H1 (cell line): ENCODE measurements at regions not wholly inside any gene's neighbourhood (a gene's known extent, or its start where the extent isn't known, plus 50 kb on each side); places are given as distances from the start of the nearest gene placed in this dataset.

Experiments
- CTCF ChIA-PET: fragments of 300-600 bp; sonication (Branson Sonifier 250); formaldehyde crosslinking; loops from one replicate; lab custom pipeline; 2021; ENCODE audit not compliant: partially characterized antibody; lab: Charles Lee
- POLR2A ChIA-PET: fragments of 300-600 bp; sonication (Branson Sonifier 250); formaldehyde crosslinking; loops from one replicate; lab custom pipeline; 2021; ENCODE audit warnings: inconsistent platforms; ENCODE audit not compliant: partially characterized antibody; lab: Charles Lee
- DNase-seq, 2 experiments: peaks; one replicate each; pipeline versions ENCODE4 v3.0.0 to v3.0.0-alpha.2; 2010 to 2022; ENCODE audit warnings: low spot score in 2 of 2, low read depth in 1 of 2, mixed read lengths in 1 of 2
- FAIRE-seq: peaks from 2 replicates; lab custom pipeline; 2011; peaks lifted over from hg19 to GRCh38; lab: Jason Lieb, UNC
- H2AFZ ChIP-seq: 2 replicates; pipeline ENCODE4 v1.8.1; 2012; ENCODE audit warnings: low read length, inconsistent platforms
- H2AK5ac ChIP-seq: 2 replicates; pipeline ENCODE4 v1.6.1; 2013; ENCODE audit warnings: low read depth, low read length
- H2BK120ac ChIP-seq: replicated peaks from 2 replicates; pipeline ENCODE3; 2013; ENCODE audit warnings: low read depth, low read length, inconsistent platforms
- H2BK12ac ChIP-seq: 2 replicates; pipeline ENCODE4 v1.6.1; 2013; ENCODE audit warnings: low read depth, low read length
- H2BK15ac ChIP-seq: 2 replicates; pipeline ENCODE4 v1.6.1; 2013; ENCODE audit warnings: low read length
- H2BK20ac ChIP-seq: 2 replicates; pipeline ENCODE4 v1.6.1; 2013; ENCODE audit warnings: low read length
- H2BK5ac ChIP-seq: 2 replicates; pipeline ENCODE4 v1.6.1; 2013; ENCODE audit warnings: low read depth, low read length
- H3K14ac ChIP-seq: 2 replicates; pipeline ENCODE4 v1.6.1; 2013; ENCODE audit warnings: inconsistent platforms; ENCODE audit not compliant: insufficient read length
- H3K18ac ChIP-seq: 2 replicates; pipeline ENCODE4 v1.6.1; 2013; ENCODE audit warnings: low read length; ENCODE audit errors: extremely low read depth
- H3K23ac ChIP-seq: 2 replicates; pipeline ENCODE4 v1.6.1; 2013; ENCODE audit warnings: inconsistent platforms; ENCODE audit not compliant: insufficient read length
- H3K23me2 ChIP-seq: 2 replicates; pipeline ENCODE4 v1.6.1; 2013; ENCODE audit warnings: low read depth, low read length
- H3K27ac ChIP-seq: 2 replicates; pipeline ENCODE4 v1.6.1; 2011; ENCODE audit warnings: low read depth, low read length, inconsistent platforms
- H3K27me3 ChIP-seq, 4 experiments: replicated peaks in 1 of 4; 1 replicate in 1 of 4; 2 replicates in 3 of 4; pipeline versions ENCODE4 v1.6.1 to v1.8.1; 2011 to 2013; ENCODE audit warnings: low read length in 3 of 4, mild to moderate bottlenecking in 3 of 4, inconsistent platforms in 2 of 4, mixed read lengths in 2 of 4, moderate library complexity in 1 of 4; ENCODE audit not compliant: control insufficient read depth in 3 of 4, insufficient read depth in 3 of 4; ENCODE audit errors: extremely low read depth in 1 of 4
- H3K36me3 ChIP-seq, 4 experiments: 2 replicates each; pipeline versions ENCODE4 v1.6.1 to v1.8.1; 2011 to 2013; ENCODE audit warnings: mild to moderate bottlenecking in 4 of 4, low read length in 3 of 4, moderate library complexity in 2 of 4, control low read depth in 1 of 4, inconsistent platforms in 1 of 4; ENCODE audit not compliant: insufficient read depth in 4 of 4, control insufficient read depth in 2 of 4
- H3K4ac ChIP-seq: replicated peaks from 2 replicates; pipeline ENCODE3; 2013; ENCODE audit warnings: low read length, low read depth, mixed read lengths, inconsistent platforms; ENCODE audit not compliant: insufficient read length
- H3K4me1 ChIP-seq, 4 experiments: replicated peaks in 1 of 4; 1 replicate in 1 of 4; 2 replicates in 3 of 4; pipeline versions ENCODE4 v1.6.1 to v1.8.1; 2011 to 2013; ENCODE audit warnings: low read length in 3 of 4, inconsistent platforms in 2 of 4, mixed read lengths in 1 of 4; ENCODE audit not compliant: insufficient read depth in 4 of 4, control insufficient read depth in 3 of 4
- H3K4me2 ChIP-seq, 2 experiments: 2 replicates each; pipeline versions ENCODE4 v1.6.1 to v1.8.1; 2011 to 2013; ENCODE audit warnings: low read depth in 2 of 2, low read length in 2 of 2, control low read depth in 1 of 2, inconsistent platforms in 1 of 2, mild to moderate bottlenecking in 1 of 2; ENCODE audit not compliant: insufficient read depth in 1 of 2
- H3K4me3 ChIP-seq, 4 experiments: fragments of 200-600, 300-600 bp in 1 of 4; sonication (generic), shearing (Covaris generic), sonication (Bioruptor Twin) in 1 of 4; 2 replicates each; pipeline versions ENCODE4 v1.5.1 to v1.8.1; 2011 to 2016; ENCODE audit warnings: low read length in 4 of 4, low read depth in 3 of 4, control low read depth in 2 of 4, inconsistent platforms in 2 of 4, mild to moderate bottlenecking in 2 of 4, mixed read lengths in 1 of 4, moderate library complexity in 1 of 4; ENCODE audit not compliant: insufficient read depth in 2 of 4; ENCODE audit errors: extremely low read depth in 1 of 4
- H3K56ac ChIP-seq: replicated peaks from 2 replicates; pipeline ENCODE3; 2013; ENCODE audit warnings: low read depth, mild to moderate bottlenecking, mixed read lengths, low read length, inconsistent platforms; ENCODE audit not compliant: insufficient read length
- H3K79me1 ChIP-seq: 2 replicates; pipeline ENCODE4 v1.6.1; 2013; ENCODE audit warnings: low read depth, low read length, control low read depth
- H3K79me2 ChIP-seq, 2 experiments: 2 replicates each; pipeline versions ENCODE4 v1.6.1 to v1.8.1; 2012 to 2013; ENCODE audit warnings: low read length in 2 of 2, mild to moderate bottlenecking in 2 of 2, inconsistent platforms in 1 of 2; ENCODE audit not compliant: insufficient read depth in 2 of 2, control insufficient read depth in 1 of 2
- H3K9ac ChIP-seq, 4 experiments: replicated peaks in 1 of 4; 1 replicate in 1 of 4; 2 replicates in 3 of 4; pipeline versions ENCODE4 v1.6.1 to v1.8.1; 2011 to 2013; ENCODE audit warnings: low read depth in 3 of 4, low read length in 3 of 4, control low read depth in 2 of 4, mild to moderate bottlenecking in 2 of 4, moderate library complexity in 2 of 4, inconsistent platforms in 1 of 4; ENCODE audit errors: extremely low read depth in 1 of 4
- H3K9me3 ChIP-seq, 2 experiments: 2 replicates each; pipeline versions ENCODE4 v1.6.1 to v1.8.1; 2012 to 2013; ENCODE audit warnings: mild to moderate bottlenecking in 2 of 2, moderate library complexity in 2 of 2, control low read depth in 1 of 2, inconsistent platforms in 1 of 2, low read depth in 1 of 2, low read length in 1 of 2, mixed read lengths in 1 of 2; ENCODE audit not compliant: insufficient read depth in 2 of 2
- H4K20me1 ChIP-seq, 2 experiments: replicated peaks in 1 of 2; 2 replicates each; pipeline versions ENCODE3 to v1.8.1; 2011 to 2013; ENCODE audit warnings: inconsistent platforms in 2 of 2, low read length in 2 of 2, mild to moderate bottlenecking in 1 of 2; ENCODE audit not compliant: insufficient read depth in 2 of 2, control insufficient read depth in 1 of 2
- H4K5ac ChIP-seq: 2 replicates; pipeline ENCODE4 v1.6.1; 2013; ENCODE audit warnings: low read length, low read depth, mixed read lengths, inconsistent platforms; ENCODE audit not compliant: insufficient read length
- H4K8ac ChIP-seq: 2 replicates; pipeline ENCODE4 v1.8.0; 2013; ENCODE audit warnings: mild to moderate bottlenecking, moderate library complexity, low read length, inconsistent platforms; ENCODE audit not compliant: insufficient read depth; ENCODE audit errors: extremely low read depth
- H4K91ac ChIP-seq: replicated peaks from 2 replicates; pipeline ENCODE3; 2013; ENCODE audit warnings: low read length, mixed read lengths, inconsistent platforms; ENCODE audit not compliant: insufficient read length
- BRCA1 ChIP-seq: IDR thresholded peaks from 2 replicates; pipeline ENCODE4 v1.6.1; 2012; ENCODE audit warnings: low read depth, low read length, improper control_type of control experiment
- HDAC6 ChIP-seq: IDR thresholded peaks from one replicate; pipeline ENCODE4 v1.7.1; 2012; ENCODE audit warnings: low read depth, mild to moderate bottlenecking, inconsistent platforms, low read length, moderate library complexity
- JUND ChIP-seq: IDR thresholded peaks from 2 replicates; pipeline ENCODE4 v1.6.1; 2011; ENCODE audit warnings: mild to moderate bottlenecking, improper control_type of control experiment, low read length
- KDM1A ChIP-seq: fragments of 200-600, 300-600 bp; sonication (generic); IDR thresholded peaks from 2 replicates; pipeline ENCODE4 v1.7.1; 2016; ENCODE audit warnings: mild to moderate bottlenecking, low read length, borderline replicate concordance
- RBBP5 ChIP-seq: IDR thresholded peaks from 2 replicates; pipeline ENCODE4 v1.7.1; 2012; ENCODE audit warnings: low read depth, mild to moderate bottlenecking, inconsistent platforms, low read length, moderate library complexity, borderline replicate concordance
- SIRT6 ChIP-seq: IDR thresholded peaks from one replicate; pipeline ENCODE4 v1.7.1; 2012; ENCODE audit warnings: low read length, inconsistent platforms
- SP1 ChIP-seq: IDR thresholded peaks from 2 replicates; pipeline ENCODE4 v1.6.1; 2011; ENCODE audit warnings: low read depth, low read length
- TAF7 ChIP-seq: optimal IDR thresholded peaks from 2 replicates; pipeline ENCODE3; 2011; ENCODE audit warnings: low read depth, mild to moderate bottlenecking, inconsistent platforms, low read length, moderate library complexity, borderline replicate concordance
- WGBS, 2 experiments: shearing (Covaris generic) in 1 of 2; methylation state at CpG; one replicate each; pipeline versions ENCODE4 v1.1.6 to v1.1.7; 2013 to 2015; ENCODE audit warnings: low lambda C conversion rate in 2 of 2, mixed read lengths in 2 of 2, inconsistent platforms in 1 of 2, low coverage in 1 of 2, missing lambda C conversion rate in 1 of 2; ENCODE audit not compliant: insufficient replicate concordance in 2 of 2, insufficient coverage in 1 of 2, insufficient read length in 1 of 2; ENCODE audit errors: extremely low coverage in 1 of 2, missing lambda C conversion rate in 1 of 2; 5-methylcytosine and 5-hydroxymethylcytosine counted together
- TF ChIP-seq, protein P1 (sequence below): IDR thresholded peaks from 2 replicates; pipeline ENCODE4 v1.6.1; 2011; ENCODE audit warnings: low read depth, mild to moderate bottlenecking, low read length; ENCODE audit not compliant: insufficient read depth

DNA sequence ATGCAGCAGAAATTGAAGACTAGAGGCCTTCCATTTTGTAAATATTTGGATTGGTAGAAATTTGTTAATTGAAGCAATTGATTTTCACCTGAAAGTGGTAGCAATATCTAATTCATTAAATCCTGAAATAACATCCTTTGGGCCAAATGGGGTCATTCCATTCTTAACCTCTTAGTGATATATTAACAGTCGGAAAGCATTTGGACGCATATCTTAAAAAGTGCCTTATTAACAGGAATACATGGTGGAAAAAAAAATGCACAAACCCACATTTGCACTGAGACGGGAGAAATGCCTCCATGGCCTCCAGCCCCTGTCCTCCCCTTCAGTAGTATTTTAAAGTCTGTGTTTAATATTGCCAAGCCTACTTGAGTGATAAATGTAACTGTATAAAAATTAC lies 205.5 kb downstream of the TFAP2B start:
- H3K56ac ChIP-seq = no peak overlapping the region
- no peaks in the 10 kb centered on the region for H3K79me1 ChIP-seq
- no peak overlapping the region for H2BK12ac ChIP-seq
- CTCF ChIA-PET = interaction anchor here (0.6 to 0.7 kb wide), 2 partner anchors 60 to 398 kb away, joined by 3 read pairs; no protein-coding TSS in a partner anchor
- POLR2A ChIA-PET = no interaction called here
- no peak overlapping the region for H2AK5ac ChIP-seq
- H4K91ac ChIP-seq = no peak overlapping the region
- WGBS, 2 experiments = 89% methylated on average over 3 of the region's 3 CpGs; no CpG with 5 or more reads in 1 of the 2 experiments
- H3K4ac ChIP-seq = no peak overlapping the region
- H2BK120ac ChIP-seq = no peak overlapping the region
- H4K5ac ChIP-seq = no peak overlapping the region
- H3K18ac ChIP-seq = no peak overlapping the region
- H2BK5ac ChIP-seq = no peak overlapping the region
- no peaks in the 10 kb centered on the region for H3K36me3 ChIP-seq
- no peaks in the 10 kb centered on the region for H3K27me3 ChIP-seq
- no peaks in the 10 kb centered on the region; a peak in 1 of 7 replicates for H3K4me1 ChIP-seq
- no peak overlapping the region for H4K8ac ChIP-seq
- H2AFZ ChIP-seq = no peak overlapping the region
- no peak overlapping the region for H3K14ac ChIP-seq
- no peak overlapping the region for H3K4me3 ChIP-seq
- H2BK20ac ChIP-seq = no peak overlapping the region
- FAIRE-seq = no peak
- H4K20me1 ChIP-seq = no peaks in the 10 kb centered on the region
- no peak overlapping the region for H3K9ac ChIP-seq
- no peak overlapping the region for H3K27ac ChIP-seq
- no peaks in the 10 kb centered on the region for H3K79me2 ChIP-seq
- H3K23ac ChIP-seq = no peak overlapping the region
- H3K9me3 ChIP-seq = no peaks in the 10 kb centered on the region
- DNase-seq = no peak
- no peak overlapping the region for H3K4me2 ChIP-seq
- H3K23me2 ChIP-seq = no peaks in the 10 kb centered on the region; the same call in 1 of the 2 replicates
- no peak for TF ChIP-seq KDM1A
- no peak for TF ChIP-seq SIRT6
- TF ChIP-seq, protein P1, sequence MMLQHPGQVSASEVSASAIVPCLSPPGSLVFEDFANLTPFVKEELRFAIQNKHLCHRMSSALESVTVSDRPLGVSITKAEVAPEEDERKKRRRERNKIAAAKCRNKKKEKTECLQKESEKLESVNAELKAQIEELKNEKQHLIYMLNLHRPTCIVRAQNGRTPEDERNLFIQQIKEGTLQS = no peak
- TF ChIP-seq TAF7 = no peak
- no peak for TF ChIP-seq BRCA1
- TF ChIP-seq SP1 = no peak
- TF ChIP-seq JUND = no peak
- TF ChIP-seq RBBP5 = no peak
- TF ChIP-seq HDAC6 = no peak
- H2BK15ac ChIP-seq = no peak overlapping the region
